Fibroblast of skin of left quadriceps (primary cell): ENCODE measurements at regions not wholly inside any gene's neighbourhood (a gene's known extent, or its start where the extent isn't known, plus 50 kb on each side); places are given as distances from the start of the nearest gene placed in this dataset.

Experiments used
- DNase-seq, 2 experiments: peaks; one replicate each; pipeline ENCODE4 v3.0.0-alpha.2; 2013; ENCODE audit warnings: low read depth in 2 of 2

- no peak for DNase-seq
Observed at GRCh38 chr1:84090447-84091245, 53.4 kb upstream of the PRKACB start.

- no peak for DNase-seq
Observed at GRCh38 chr1:84089867-84090266, 54.2 kb upstream of the PRKACB start.

- peak; percentile 48 to 49 for DNase-seq
Observed at GRCh38 chr1:84089465-84089864, 54.6 kb upstream of the PRKACB start.

- DNase-seq, result no peak
Observed at GRCh38 chr1:84086616-84087015, 57.5 kb upstream of the PRKACB start.

- DNase-seq, result no peak
Observed at GRCh38 chr1:84086189-84086588, 57.9 kb upstream of the PRKACB start.

GRCh38 chr1:84083307-84083706 lies 60.8 kb upstream of the PRKACB start:
- DNase-seq, result no peak

GRCh38 chr1:84078842-84079202 lies 65.2 kb upstream of the PRKACB start:
- DNase-seq, result no peak

- DNase-seq, result no peak
Observed at GRCh38 chr1:84078108-84078841, 65.8 kb upstream of the PRKACB start.

- DNase-seq, result peak; percentile 51 to 58
Observed at GRCh38 chr1:84077476-84078107, 66.5 kb upstream of the PRKACB start.

GRCh38 chr1:84073266-84073665 lies 70.8 kb upstream of the PRKACB start:
- no peak for DNase-seq

- no peak for DNase-seq
Observed at GRCh38 chr1:84069236-84069845, 70.4 kb upstream of the TTLL7 start.

- no peak for DNase-seq
Observed at GRCh38 chr1:84062496-84062895, 63.6 kb upstream of the TTLL7 start.

- no peak for DNase-seq
Observed at GRCh38 chr1:84061336-84061735, 62.4 kb upstream of the TTLL7 start.

- no peak for DNase-seq
Observed at GRCh38 chr1:84060781-84061180, 61.8 kb upstream of the TTLL7 start.

- DNase-seq, result no peak
Observed at GRCh38 chr1:84048820-84049219, 49.9 kb upstream of the TTLL7 start.
